ENCODE measurements at regions not wholly inside any gene's neighbourhood (a gene's known extent, or its start where the extent isn't known, plus 50 kb on each side); places are given as distances from the start of the nearest gene placed in this dataset.

DNA sequence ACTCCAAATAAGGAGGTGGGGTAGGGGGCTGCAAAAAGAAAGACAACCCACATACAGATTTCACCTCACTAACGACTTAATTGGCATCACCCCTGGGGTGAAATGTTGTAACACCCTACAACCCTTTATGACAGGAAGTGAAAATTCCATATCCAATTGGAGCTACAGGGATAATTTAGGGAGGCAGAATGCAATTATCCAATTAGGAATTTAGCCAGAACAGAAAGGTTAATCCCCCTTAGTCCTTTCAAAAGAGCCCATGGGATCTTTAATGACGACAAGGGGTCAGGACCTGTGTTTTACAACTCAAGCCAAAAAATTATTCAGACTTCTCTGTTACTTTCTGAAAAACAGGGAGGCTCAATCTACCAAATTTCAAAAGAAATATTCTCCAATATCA is 1027.1 kb downstream of the TMEM182 start:
- no peaks in the 10 kb centered on the region for H3K4me1 ChIP-seq
- ATAC-seq (ENCODE audit: low FRiP score in 2 of 2), result no peak
- no peaks in the 10 kb centered on the region for H3K27me3 ChIP-seq
- no peaks in the 10 kb centered on the region for H3K9me3 ChIP-seq
- no peaks in the 10 kb centered on the region for H3K36me3 ChIP-seq
- no peak overlapping the region for H3K27ac ChIP-seq
- DNase-seq, result no peak
- TF ChIP-seq POLR2A (IDR thresholded peaks at IDR 0.05) (no peak), POLR2AphosphoS5 (IDR thresholded peaks at IDR 0.05) (no peak), EP300 (IDR thresholded peaks at IDR 0.05) (no peak)
- TF ChIP-seq, protein P1, sequence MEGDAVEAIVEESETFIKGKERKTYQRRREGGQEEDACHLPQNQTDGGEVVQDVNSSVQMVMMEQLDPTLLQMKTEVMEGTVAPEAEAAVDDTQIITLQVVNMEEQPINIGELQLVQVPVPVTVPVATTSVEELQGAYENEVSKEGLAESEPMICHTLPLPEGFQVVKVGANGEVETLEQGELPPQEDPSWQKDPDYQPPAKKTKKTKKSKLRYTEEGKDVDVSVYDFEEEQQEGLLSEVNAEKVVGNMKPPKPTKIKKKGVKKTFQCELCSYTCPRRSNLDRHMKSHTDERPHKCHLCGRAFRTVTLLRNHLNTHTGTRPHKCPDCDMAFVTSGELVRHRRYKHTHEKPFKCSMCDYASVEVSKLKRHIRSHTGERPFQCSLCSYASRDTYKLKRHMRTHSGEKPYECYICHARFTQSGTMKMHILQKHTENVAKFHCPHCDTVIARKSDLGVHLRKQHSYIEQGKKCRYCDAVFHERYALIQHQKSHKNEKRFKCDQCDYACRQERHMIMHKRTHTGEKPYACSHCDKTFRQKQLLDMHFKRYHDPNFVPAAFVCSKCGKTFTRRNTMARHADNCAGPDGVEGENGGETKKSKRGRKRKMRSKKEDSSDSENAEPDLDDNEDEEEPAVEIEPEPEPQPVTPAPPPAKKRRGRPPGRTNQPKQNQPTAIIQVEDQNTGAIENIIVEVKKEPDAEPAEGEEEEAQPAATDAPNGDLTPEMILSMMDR (IDR thresholded peaks at IDR 0.05), result no peak
- 28 to 29% methylated on average over 2 of the region's 2 CpGs for WGBS, 2 donors
- no peak overlapping the region for H3K4me3 ChIP-seq

DNA sequence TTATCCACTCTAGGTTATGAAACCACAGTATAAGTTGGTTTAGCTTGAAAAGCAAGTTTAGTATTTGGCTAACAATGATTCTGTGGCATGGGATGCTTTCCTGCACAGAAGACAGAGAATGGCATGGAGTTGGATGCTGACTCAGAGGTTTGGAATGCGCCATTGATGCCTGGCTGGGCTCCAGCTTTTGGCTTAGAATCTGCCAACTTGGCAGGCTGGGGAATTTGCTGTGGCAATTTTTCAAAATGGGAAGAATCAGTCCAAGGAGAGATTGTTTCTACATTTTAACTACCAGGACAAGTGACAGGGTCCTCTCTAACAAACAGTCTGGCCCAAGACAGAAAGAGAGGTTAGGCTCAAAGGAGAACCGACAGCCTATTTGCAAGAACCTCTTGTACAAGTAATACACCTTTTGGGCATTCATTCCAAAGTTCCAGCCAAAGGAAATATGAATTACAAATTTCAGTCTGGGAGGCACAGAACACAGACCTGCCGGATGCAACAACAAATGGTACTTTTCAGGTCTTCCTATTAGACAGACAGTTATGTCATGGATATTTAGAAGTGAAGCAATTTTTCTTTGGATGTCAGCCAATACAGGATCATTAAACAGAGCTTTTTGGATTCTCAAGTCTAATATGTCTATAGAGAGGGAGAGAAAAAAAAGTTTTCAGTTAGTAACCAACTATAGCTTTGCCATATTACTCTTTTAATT is 1027.7 kb downstream of the TMEM182 start:
- WGBS, 2 donors, result 52 to 55% methylated on average over 3 of the region's 3 CpGs
- DNase-seq (no peak), ATAC-seq (ENCODE audit: low FRiP score in 2 of 2) (no peak)
- H3K27ac ChIP-seq, result no peak overlapping the region
- no peaks in the 10 kb centered on the region for H3K9me3 ChIP-seq
- no peaks in the 10 kb centered on the region for H3K36me3 ChIP-seq
- no peak overlapping the region for H3K4me3 ChIP-seq
- H3K27me3 ChIP-seq, result no peaks in the 10 kb centered on the region
- no peaks in the 10 kb centered on the region for H3K4me1 ChIP-seq
- no peak for TF ChIP-seq EP300 (IDR thresholded peaks at IDR 0.05)
- TF ChIP-seq, protein P1 (IDR thresholded peaks at IDR 0.05), result no peak
- no peak for TF ChIP-seq POLR2A (IDR thresholded peaks at IDR 0.05)
- TF ChIP-seq POLR2AphosphoS5 (IDR thresholded peaks at IDR 0.05), result no peak

DNA sequence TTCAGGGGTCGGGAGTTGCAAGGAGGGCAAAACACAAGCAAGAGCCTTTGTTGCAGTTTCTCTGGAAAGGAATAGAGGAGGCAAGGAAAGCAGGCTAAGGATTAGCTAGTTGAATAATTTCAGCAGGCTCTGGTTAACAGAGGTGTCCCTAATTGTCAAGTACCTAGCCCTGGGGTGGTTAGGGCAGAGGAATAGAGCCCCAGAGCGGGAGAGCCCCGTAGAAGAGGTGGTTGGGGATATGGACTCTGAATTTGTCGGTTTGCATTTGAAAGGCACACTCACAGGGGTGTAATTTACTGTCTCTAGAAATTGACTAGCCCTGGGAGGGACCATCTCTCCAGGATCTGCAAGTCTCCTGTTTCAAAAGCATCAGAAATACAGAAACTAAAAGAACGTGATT is 1030.2 kb downstream of the TMEM182 start:
- Histone ChIP-seq H3K9me3 (no peaks in the 10 kb centered on the region), H3K36me3 (no peaks in the 10 kb centered on the region), H3K4me1 (no peaks in the 10 kb centered on the region), H3K4me3 (no peak overlapping the region), H3K27me3 (no peaks in the 10 kb centered on the region), H3K27ac (no peak overlapping the region)
- ATAC-seq (ENCODE audit: low FRiP score in 2 of 2) (no peak), DNase-seq (no peak)
- WGBS, 2 donors, result 41 to 44% methylated on average over 5 of the region's 5 CpGs
- TF ChIP-seq, protein P1 (IDR thresholded peaks at IDR 0.05), result no peak
- TF ChIP-seq POLR2A (IDR thresholded peaks at IDR 0.05) (no peak), EP300 (IDR thresholded peaks at IDR 0.05) (no peak), POLR2AphosphoS5 (IDR thresholded peaks at IDR 0.05) (no peak)

DNA sequence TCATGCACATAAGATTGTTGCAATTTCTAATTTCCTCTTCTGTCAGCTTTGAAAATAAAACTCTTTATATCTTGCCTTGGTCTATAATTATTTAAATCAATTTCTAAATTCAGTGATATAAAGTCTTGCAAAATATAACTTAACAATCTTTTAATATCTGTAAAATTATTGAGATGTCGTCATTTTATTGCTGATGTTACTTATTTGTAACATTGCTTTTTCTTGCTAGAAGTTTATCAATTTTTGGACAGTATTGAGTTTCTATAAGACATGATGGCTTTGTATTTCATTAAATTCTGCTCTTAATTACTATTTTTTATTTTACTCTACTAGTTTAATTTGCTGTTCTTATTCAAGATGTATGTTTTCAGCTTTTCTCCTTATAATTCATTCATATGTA is 1036.5 kb downstream of the TMEM182 start:
- DNase-seq, result no peak
- Histone ChIP-seq H3K27me3 (no peaks in the 10 kb centered on the region), H3K36me3 (no peaks in the 10 kb centered on the region), H3K9me3 (no peaks in the 10 kb centered on the region), H3K4me1 (no peaks in the 10 kb centered on the region), H3K4me3 (no peak overlapping the region), H3K27ac (no peak overlapping the region)
- 77 to 87% methylated on average over 1 of the region's 1 CpG for WGBS, 2 donors
- no peak for TF ChIP-seq EP300 (IDR thresholded peaks at IDR 0.05)
- TF ChIP-seq, protein P1 (IDR thresholded peaks at IDR 0.05), result no peak
- no peak for TF ChIP-seq POLR2A (IDR thresholded peaks at IDR 0.05)
- no peak for TF ChIP-seq POLR2AphosphoS5 (IDR thresholded peaks at IDR 0.05)
- ATAC-seq (ENCODE audit: low FRiP score in 2 of 2), result no peak

DNA sequence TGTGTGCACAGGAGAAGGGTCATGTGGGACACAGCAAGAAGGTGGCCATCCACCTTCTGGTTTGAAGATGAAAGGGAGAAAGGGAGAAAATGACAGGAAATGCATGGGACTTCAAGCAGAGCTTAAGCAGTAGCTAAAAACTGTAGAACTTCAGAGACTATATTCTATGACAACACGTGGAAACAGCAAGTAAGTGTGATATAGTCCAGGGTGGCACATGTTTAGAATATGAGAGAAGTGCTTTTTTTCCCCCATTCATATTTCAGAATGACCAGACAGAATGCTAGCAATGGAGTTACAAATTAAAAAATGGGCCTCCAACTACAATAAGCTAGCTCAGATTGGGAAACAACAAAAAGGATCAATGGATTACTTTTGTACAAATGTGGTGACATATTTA is 1042.2 kb downstream of the TMEM182 start:
- Histone ChIP-seq H3K4me3 (no peak overlapping the region), H3K27ac (no peak overlapping the region), H3K9me3 (no peaks in the 10 kb centered on the region), H3K27me3 (no peaks in the 10 kb centered on the region), H3K36me3 (no peaks in the 10 kb centered on the region), H3K4me1 (no peaks in the 10 kb centered on the region)
- ATAC-seq (ENCODE audit: low FRiP score in 2 of 2) (no peak), DNase-seq (no peak)
- TF ChIP-seq, protein P1 (IDR thresholded peaks at IDR 0.05), result no peak
- TF ChIP-seq POLR2AphosphoS5 (IDR thresholded peaks at IDR 0.05) (no peak), EP300 (IDR thresholded peaks at IDR 0.05) (no peak), POLR2A (IDR thresholded peaks at IDR 0.05) (no peak)
- WGBS, 2 donors, result 55 to 56% methylated on average over 1 of the region's 1 CpG

Measured in upper lobe of left lung (tissue), 6 donors.